ENCODE measurements at regions not wholly inside any gene's neighbourhood (a gene's known extent, or its start where the extent isn't known, plus 50 kb on each side); places are given as distances from the start of the nearest gene placed in this dataset.

GRCh38 chr5:148765061-148765460 is 61.4 kb upstream of the ADRB2 start:
- TF ChIP-seq JUN (IDR thresholded peaks at IDR 0.05; ENCODE audit: borderline replicate concordance, insufficient read depth, insufficient read length, low read depth): no peak
- TF ChIP-seq, protein P1, sequence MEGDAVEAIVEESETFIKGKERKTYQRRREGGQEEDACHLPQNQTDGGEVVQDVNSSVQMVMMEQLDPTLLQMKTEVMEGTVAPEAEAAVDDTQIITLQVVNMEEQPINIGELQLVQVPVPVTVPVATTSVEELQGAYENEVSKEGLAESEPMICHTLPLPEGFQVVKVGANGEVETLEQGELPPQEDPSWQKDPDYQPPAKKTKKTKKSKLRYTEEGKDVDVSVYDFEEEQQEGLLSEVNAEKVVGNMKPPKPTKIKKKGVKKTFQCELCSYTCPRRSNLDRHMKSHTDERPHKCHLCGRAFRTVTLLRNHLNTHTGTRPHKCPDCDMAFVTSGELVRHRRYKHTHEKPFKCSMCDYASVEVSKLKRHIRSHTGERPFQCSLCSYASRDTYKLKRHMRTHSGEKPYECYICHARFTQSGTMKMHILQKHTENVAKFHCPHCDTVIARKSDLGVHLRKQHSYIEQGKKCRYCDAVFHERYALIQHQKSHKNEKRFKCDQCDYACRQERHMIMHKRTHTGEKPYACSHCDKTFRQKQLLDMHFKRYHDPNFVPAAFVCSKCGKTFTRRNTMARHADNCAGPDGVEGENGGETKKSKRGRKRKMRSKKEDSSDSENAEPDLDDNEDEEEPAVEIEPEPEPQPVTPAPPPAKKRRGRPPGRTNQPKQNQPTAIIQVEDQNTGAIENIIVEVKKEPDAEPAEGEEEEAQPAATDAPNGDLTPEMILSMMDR (IDR thresholded peaks at IDR 0.05; ENCODE audit: extremely low read depth in 1 of 2, insufficient read depth in 1 of 2, low read depth in 1 of 2, low read length in 2 of 2): no peak
- TF ChIP-seq EZH2 (IDR thresholded peaks at IDR 0.05; ENCODE audit: borderline replicate concordance, low read depth, low read length, severe bottlenecking): no peak
- TF ChIP-seq POLR2AphosphoS5 (IDR thresholded peaks at IDR 0.05; ENCODE audit: insufficient read depth, low read depth, low read length): no peak
- no peak for TF ChIP-seq POLR2A (IDR thresholded peaks at IDR 0.05; ENCODE audit: low read depth, low read length)
